ENCODE measurements at regions not wholly inside any gene's neighbourhood (a gene's known extent, or its start where the extent isn't known, plus 50 kb on each side); places are given as distances from the start of the nearest gene placed in this dataset.
A peak's percentile ranks its signal among the peaks of the same experiment; 100 is the strongest.
"Not testable (repeated sequence)": the region's sequence is repeated elsewhere in the genome, so short reads cannot be mapped to it uniquely, and the experiment has no call there.

DNA sequence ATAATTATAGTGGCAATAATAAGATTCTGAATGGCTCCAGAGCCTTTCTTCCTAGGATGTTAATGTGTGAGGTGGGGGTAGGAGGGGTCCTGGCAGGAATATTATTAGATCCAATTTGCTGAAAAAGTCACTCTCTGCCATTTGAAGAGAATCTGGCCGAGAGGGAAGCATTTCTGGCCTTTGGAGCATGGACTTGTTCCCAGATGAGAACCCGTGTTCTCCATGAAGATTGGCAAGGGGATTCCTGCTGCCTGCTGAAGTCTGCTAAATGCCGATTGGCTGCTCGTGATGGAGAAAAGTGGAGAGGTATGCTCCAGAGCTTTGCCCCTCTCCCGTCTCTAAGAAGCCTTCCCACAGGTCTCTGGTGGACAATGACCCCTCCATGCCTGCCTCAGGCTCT is 135.6 kb downstream of the TRIM43 start:
- 35% methylated on average over 5 of the region's 5 CpGs for WGBS
- not testable (repeated sequence) for DNase-seq (ENCODE audit: low spot score)

DNA sequence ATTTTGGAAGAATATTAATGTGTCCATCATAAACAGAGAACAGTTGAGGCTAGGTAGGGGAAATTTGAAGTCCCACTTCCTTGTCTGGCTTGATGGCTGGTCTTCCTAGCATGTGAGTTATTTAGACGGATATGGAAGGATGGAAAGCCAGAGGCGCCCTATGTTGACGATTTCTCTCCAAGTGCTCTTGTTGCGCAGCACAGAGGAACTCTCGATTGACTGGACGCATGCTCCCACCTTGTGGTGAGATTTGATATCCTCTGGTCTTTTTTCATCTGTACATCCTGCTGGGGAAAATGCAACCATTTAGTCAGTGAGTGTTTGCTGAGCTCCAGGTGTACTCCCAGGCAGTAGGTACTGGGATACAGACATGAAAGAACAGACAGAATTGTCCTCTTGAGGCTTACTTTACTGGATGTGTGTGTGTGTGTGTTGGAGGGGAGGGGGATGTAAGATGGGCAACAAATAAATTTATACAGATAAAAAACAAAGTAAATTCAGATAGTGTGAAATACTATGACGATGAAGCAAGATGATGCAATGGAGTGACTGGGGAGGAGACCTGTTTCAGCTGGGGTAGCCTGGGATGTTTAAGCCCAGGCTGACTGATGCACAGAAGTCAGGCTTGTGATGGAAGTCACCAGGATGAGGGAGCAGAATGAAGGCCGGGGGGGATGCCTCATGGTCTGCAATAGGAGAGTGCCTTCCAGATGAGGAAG is 137.2 kb downstream of the TRIM43 start:
- H3K27me3 ChIP-seq (ENCODE audit: control insufficient read depth in 4 of 4, insufficient read depth in 4 of 4, low read length in 3 of 4): no peaks in the 10 kb centered on the region
- no peak overlapping the region for H3K9ac ChIP-seq (ENCODE audit: low read depth in 1 of 2, low read length in 2 of 2)
- H3K4me1 ChIP-seq (ENCODE audit: control insufficient read depth in 4 of 4, insufficient read depth in 4 of 4, low read length in 3 of 4): peaks cover 4 to 18% (median 13%) of the 10 kb centered on the region in 4 donors
- TF ChIP-seq, protein P1, sequence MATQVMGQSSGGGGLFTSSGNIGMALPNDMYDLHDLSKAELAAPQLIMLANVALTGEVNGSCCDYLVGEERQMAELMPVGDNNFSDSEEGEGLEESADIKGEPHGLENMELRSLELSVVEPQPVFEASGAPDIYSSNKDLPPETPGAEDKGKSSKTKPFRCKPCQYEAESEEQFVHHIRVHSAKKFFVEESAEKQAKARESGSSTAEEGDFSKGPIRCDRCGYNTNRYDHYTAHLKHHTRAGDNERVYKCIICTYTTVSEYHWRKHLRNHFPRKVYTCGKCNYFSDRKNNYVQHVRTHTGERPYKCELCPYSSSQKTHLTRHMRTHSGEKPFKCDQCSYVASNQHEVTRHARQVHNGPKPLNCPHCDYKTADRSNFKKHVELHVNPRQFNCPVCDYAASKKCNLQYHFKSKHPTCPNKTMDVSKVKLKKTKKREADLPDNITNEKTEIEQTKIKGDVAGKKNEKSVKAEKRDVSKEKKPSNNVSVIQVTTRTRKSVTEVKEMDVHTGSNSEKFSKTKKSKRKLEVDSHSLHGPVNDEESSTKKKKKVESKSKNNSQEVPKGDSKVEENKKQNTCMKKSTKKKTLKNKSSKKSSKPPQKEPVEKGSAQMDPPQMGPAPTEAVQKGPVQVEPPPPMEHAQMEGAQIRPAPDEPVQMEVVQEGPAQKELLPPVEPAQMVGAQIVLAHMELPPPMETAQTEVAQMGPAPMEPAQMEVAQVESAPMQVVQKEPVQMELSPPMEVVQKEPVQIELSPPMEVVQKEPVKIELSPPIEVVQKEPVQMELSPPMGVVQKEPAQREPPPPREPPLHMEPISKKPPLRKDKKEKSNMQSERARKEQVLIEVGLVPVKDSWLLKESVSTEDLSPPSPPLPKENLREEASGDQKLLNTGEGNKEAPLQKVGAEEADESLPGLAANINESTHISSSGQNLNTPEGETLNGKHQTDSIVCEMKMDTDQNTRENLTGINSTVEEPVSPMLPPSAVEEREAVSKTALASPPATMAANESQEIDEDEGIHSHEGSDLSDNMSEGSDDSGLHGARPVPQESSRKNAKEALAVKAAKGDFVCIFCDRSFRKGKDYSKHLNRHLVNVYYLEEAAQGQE (IDR thresholded peaks at IDR 0.05): no peak
- TF ChIP-seq RAD21 (IDR thresholded peaks at IDR 0.05): peak; percentile 93 to 95
- TF ChIP-seq EGR1 (IDR thresholded peaks at IDR 0.05; ENCODE audit: low read depth in 2 of 2): no peak
- no peak for TF ChIP-seq GABPA (IDR thresholded peaks at IDR 0.05 in 1 of 2, conservative IDR thresholded peaks at IDR 0.05 in 1 of 2)
- peak in 1 of 2 donors; percentile 16 for TF ChIP-seq JUND (IDR thresholded peaks at IDR 0.05)
- TF ChIP-seq, protein P2, sequence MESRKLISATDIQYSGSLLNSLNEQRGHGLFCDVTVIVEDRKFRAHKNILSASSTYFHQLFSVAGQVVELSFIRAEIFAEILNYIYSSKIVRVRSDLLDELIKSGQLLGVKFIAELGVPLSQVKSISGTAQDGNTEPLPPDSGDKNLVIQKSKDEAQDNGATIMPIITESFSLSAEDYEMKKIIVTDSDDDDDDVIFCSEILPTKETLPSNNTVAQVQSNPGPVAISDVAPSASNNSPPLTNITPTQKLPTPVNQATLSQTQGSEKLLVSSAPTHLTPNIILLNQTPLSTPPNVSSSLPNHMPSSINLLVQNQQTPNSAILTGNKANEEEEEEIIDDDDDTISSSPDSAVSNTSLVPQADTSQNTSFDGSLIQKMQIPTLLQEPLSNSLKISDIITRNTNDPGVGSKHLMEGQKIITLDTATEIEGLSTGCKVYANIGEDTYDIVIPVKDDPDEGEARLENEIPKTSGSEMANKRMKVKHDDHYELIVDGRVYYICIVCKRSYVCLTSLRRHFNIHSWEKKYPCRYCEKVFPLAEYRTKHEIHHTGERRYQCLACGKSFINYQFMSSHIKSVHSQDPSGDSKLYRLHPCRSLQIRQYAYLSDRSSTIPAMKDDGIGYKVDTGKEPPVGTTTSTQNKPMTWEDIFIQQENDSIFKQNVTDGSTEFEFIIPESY (IDR thresholded peaks at IDR 0.05): peak; percentile 6
- TF ChIP-seq RXRA (IDR thresholded peaks at IDR 0.05): peak in 1 of 2 donors; percentile 36
- TF ChIP-seq HNF4A (conservative IDR thresholded peaks at IDR 0.05): peak in 1 of 2 donors; percentile 32
- TF ChIP-seq, protein P3, sequence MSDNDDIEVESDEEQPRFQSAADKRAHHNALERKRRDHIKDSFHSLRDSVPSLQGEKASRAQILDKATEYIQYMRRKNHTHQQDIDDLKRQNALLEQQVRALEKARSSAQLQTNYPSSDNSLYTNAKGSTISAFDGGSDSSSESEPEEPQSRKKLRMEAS (IDR thresholded peaks at IDR 0.05): peak; percentile 46
- TF ChIP-seq YY1 (IDR thresholded peaks at IDR 0.05): peak; percentile 63
- TF ChIP-seq SP1 (IDR thresholded peaks at IDR 0.05): peak; percentile 44
- peak; percentile 7 for TF ChIP-seq FOXA1 (IDR thresholded peaks at IDR 0.05)
- TF ChIP-seq, protein P4, sequence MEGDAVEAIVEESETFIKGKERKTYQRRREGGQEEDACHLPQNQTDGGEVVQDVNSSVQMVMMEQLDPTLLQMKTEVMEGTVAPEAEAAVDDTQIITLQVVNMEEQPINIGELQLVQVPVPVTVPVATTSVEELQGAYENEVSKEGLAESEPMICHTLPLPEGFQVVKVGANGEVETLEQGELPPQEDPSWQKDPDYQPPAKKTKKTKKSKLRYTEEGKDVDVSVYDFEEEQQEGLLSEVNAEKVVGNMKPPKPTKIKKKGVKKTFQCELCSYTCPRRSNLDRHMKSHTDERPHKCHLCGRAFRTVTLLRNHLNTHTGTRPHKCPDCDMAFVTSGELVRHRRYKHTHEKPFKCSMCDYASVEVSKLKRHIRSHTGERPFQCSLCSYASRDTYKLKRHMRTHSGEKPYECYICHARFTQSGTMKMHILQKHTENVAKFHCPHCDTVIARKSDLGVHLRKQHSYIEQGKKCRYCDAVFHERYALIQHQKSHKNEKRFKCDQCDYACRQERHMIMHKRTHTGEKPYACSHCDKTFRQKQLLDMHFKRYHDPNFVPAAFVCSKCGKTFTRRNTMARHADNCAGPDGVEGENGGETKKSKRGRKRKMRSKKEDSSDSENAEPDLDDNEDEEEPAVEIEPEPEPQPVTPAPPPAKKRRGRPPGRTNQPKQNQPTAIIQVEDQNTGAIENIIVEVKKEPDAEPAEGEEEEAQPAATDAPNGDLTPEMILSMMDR (IDR thresholded peaks at IDR 0.05; ENCODE audit: low read depth, low read length, missing input control): peak; percentile 75
- no peak overlapping the region for H3K4me3 ChIP-seq (ENCODE audit: low read depth in 1 of 3, low read length in 3 of 3)
- H3K27ac ChIP-seq (ENCODE audit: low read depth in 1 of 2, low read length in 2 of 2): peak overlapping the region; percentile 79 to 95
- H3K36me3 ChIP-seq (ENCODE audit: control insufficient read depth in 4 of 4, insufficient read depth in 3 of 4, low read depth in 1 of 4, low read length in 3 of 4): no peaks in the 10 kb centered on the region
- H3K9me3 ChIP-seq (ENCODE audit: control insufficient read depth in 4 of 4, low read length in 3 of 4): no peaks in the 10 kb centered on the region
- DNase-seq (ENCODE audit: low spot score): peak; percentile 59
- WGBS: 17% methylated on average over 8 of the region's 8 CpGs

More for the DNA sequence above, 135.6 kb downstream of the TRIM43 start:
- TF ChIP-seq SP1 (IDR thresholded peaks at IDR 0.05): peak; percentile 63
- peak; percentile 31 to 45 for TF ChIP-seq RAD21 (IDR thresholded peaks at IDR 0.05)
- TF ChIP-seq RXRA (IDR thresholded peaks at IDR 0.05): peak in 1 of 2 donors; percentile 25
- TF ChIP-seq HNF4G (IDR thresholded peaks at IDR 0.05): peak; percentile 54
- TF ChIP-seq HNF4A (conservative IDR thresholded peaks at IDR 0.05): peak; percentile 81 to 82
- H3K9ac ChIP-seq (ENCODE audit: low read depth in 1 of 2, low read length in 2 of 2); H3K9me3 ChIP-seq (ENCODE audit: control insufficient read depth in 4 of 4, low read length in 3 of 4); H3K36me3 ChIP-seq (ENCODE audit: control insufficient read depth in 4 of 4, insufficient read depth in 3 of 4, low read depth in 1 of 4, low read length in 3 of 4); H3K27me3 ChIP-seq (ENCODE audit: control insufficient read depth in 4 of 4, insufficient read depth in 4 of 4, low read length in 3 of 4); H3K4me3 ChIP-seq (ENCODE audit: low read depth in 1 of 3, low read length in 3 of 3); H3K27ac ChIP-seq (ENCODE audit: low read depth in 1 of 2, low read length in 2 of 2): not testable (repeated sequence)
- H3K4me1 ChIP-seq (ENCODE audit: control insufficient read depth in 4 of 4, insufficient read depth in 4 of 4, low read length in 3 of 4): peaks cover 4 to 18% (median 13%) of the 10 kb centered on the region in 4 donors

Measured in liver (tissue), 8 donors.